ENCODE measurements at regions not wholly inside any gene's neighbourhood (a gene's known extent, or its start where the extent isn't known, plus 50 kb on each side); places are given as distances from the start of the nearest gene placed in this dataset.

DNA sequence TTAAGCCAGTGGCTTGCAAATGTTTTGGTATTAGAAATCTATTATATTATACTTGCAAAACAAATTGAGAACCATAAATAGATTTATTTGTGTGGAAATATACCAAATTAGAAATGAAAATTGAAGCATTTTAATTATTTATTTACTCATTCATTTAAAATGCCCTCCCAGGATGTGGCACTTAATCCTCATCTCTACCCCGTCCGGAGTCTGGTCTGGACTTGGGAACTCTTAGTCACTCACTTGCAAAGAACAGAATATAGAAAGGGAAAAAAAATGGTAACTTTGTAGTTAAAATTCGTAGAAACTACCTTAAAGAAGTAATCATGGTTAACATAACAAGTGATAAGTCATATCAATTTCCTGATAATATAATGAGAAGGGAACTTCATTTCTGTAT, 775.9 kb upstream of the INTU start:
- Histone ChIP-seq H3K27ac (no peak overlapping the region), H3K4me3 (no peak overlapping the region), H3K9me3 (peaks cover 0 to 22% (median 5%) of the 10 kb centered on the region in 8 donors), H3K36me3 (no peaks in the 10 kb centered on the region), H3K27me3 (replicated peaks in 1 of 7) (no peaks in the 10 kb centered on the region), H3K4me1 (no peaks in the 10 kb centered on the region)
- TF ChIP-seq POLR2AphosphoS5 (IDR thresholded peaks at IDR 0.05) (no peak), POLR2A (IDR thresholded peaks at IDR 0.05) (no peak)
- TF ChIP-seq, protein P1, sequence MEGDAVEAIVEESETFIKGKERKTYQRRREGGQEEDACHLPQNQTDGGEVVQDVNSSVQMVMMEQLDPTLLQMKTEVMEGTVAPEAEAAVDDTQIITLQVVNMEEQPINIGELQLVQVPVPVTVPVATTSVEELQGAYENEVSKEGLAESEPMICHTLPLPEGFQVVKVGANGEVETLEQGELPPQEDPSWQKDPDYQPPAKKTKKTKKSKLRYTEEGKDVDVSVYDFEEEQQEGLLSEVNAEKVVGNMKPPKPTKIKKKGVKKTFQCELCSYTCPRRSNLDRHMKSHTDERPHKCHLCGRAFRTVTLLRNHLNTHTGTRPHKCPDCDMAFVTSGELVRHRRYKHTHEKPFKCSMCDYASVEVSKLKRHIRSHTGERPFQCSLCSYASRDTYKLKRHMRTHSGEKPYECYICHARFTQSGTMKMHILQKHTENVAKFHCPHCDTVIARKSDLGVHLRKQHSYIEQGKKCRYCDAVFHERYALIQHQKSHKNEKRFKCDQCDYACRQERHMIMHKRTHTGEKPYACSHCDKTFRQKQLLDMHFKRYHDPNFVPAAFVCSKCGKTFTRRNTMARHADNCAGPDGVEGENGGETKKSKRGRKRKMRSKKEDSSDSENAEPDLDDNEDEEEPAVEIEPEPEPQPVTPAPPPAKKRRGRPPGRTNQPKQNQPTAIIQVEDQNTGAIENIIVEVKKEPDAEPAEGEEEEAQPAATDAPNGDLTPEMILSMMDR (IDR thresholded peaks at IDR 0.05 in 8 of 11, conservative IDR thresholded peaks at IDR 0.05 in 3 of 11): no peak
- 63 to 81% (median 75%) methylated on average over 3 of the region's 3 CpGs for WGBS, 5 donors
- intact Hi-C loops (cut with DNase I; ENCODE audit: low total_unique reads): no loop called here
- no peak for DNase-seq

DNA sequence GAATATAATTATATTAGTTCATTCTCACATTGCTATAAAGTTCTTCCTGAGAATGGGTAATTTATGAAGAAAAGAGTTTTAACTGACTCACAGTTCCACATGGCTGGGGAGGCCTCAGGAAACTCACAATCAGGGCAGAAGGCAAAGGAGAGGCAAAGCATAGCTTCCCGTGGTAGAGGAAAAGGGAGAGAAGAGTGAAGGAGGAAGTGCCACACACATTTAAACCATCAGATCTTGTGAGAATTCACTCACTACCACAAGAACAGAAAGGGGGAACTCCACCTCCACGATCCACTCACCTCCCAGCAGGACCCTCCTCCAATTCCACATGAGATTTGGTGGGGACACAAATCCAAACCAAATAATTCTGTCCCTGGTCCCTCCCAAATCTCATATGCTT, 773.4 kb upstream of the INTU start:
- intact Hi-C loops (cut with DNase I; ENCODE audit: low total_unique reads): no loop called here
- no peak overlapping the region for H3K4me3 ChIP-seq
- H3K9me3 ChIP-seq: peaks cover 0 to 22% (median 5%) of the 10 kb centered on the region in 8 donors
- no peaks in the 10 kb centered on the region for H3K4me1 ChIP-seq
- no peaks in the 10 kb centered on the region for H3K36me3 ChIP-seq
- DNase-seq: no peak
- TF ChIP-seq, protein P1 (IDR thresholded peaks at IDR 0.05 in 8 of 11, conservative IDR thresholded peaks at IDR 0.05 in 3 of 11): no peak
- no peak for TF ChIP-seq POLR2AphosphoS5 (IDR thresholded peaks at IDR 0.05)
- no peak for TF ChIP-seq POLR2A (IDR thresholded peaks at IDR 0.05)
- WGBS, 5 donors: 29 to 55% (median 42%) methylated on average over 2 of the region's 2 CpGs
- no peak overlapping the region for H3K27ac ChIP-seq
- H3K27me3 ChIP-seq (replicated peaks in 1 of 7): no peaks in the 10 kb centered on the region

DNA sequence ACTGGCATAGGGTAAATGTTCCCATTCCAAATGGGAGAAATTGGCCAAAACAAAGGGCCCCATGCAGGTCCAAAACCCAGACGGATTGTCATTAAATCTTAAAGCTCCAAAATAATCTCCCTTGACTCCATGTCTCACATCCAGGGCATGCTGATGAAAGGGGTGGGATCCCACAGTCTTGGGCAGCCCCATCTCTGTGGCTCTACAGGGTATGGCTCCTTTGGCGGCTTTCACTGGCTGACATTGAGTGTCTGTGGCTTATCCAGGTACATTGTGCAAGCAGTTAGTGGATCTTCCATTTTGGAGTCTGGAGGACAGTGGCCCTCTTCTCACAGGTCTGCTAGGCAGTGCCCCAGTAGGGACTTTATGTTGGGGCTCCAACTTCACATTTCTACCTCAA, 772.9 kb upstream of the INTU start:
- no peak for DNase-seq
- H3K36me3 ChIP-seq: no peaks in the 10 kb centered on the region
- WGBS, 5 donors: 85 to 95% (median 88%) methylated on average over 2 of the region's 2 CpGs
- H3K4me1 ChIP-seq: no peaks in the 10 kb centered on the region
- intact Hi-C loops (cut with DNase I; ENCODE audit: low total_unique reads): no loop called here
- TF ChIP-seq, protein P1 (IDR thresholded peaks at IDR 0.05 in 8 of 11, conservative IDR thresholded peaks at IDR 0.05 in 3 of 11): no peak
- no peak for TF ChIP-seq POLR2A (IDR thresholded peaks at IDR 0.05)
- TF ChIP-seq POLR2AphosphoS5 (IDR thresholded peaks at IDR 0.05): no peak
- H3K27ac ChIP-seq: no peak overlapping the region
- H3K27me3 ChIP-seq (replicated peaks in 1 of 7): no peaks in the 10 kb centered on the region
- H3K4me3 ChIP-seq: no peak overlapping the region
- peaks cover 0 to 22% (median 5%) of the 10 kb centered on the region in 8 donors for H3K9me3 ChIP-seq

DNA sequence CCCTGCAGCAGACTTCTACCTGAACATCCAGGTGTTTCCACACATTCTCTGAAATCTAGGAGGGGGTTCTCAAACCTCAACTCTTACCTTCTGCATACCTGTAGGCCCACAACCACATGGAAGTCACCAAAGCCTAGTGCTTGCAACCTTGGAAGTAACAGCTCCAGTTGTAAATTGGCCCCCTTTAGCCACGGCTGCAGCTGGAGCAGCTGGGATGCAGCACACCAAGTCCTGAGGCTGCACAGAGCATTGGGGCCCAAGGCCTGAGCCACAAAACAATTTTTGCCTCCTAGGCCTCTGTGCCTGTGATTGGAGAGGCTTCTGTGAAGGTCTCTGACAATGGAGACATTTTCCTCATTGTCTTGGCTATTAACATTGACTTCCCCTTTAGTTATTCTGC, 772.4 kb upstream of the INTU start:
- H3K4me3 ChIP-seq: no peak overlapping the region
- no peak for TF ChIP-seq POLR2A (IDR thresholded peaks at IDR 0.05)
- no peak for TF ChIP-seq POLR2AphosphoS5 (IDR thresholded peaks at IDR 0.05)
- TF ChIP-seq, protein P1 (IDR thresholded peaks at IDR 0.05 in 8 of 11, conservative IDR thresholded peaks at IDR 0.05 in 3 of 11): no peak
- no peak overlapping the region for H3K27ac ChIP-seq
- 82 to 100% (median 88%) methylated on average over 1 of the region's 1 CpG for WGBS, 5 donors
- DNase-seq: no peak
- no peaks in the 10 kb centered on the region for H3K36me3 ChIP-seq
- H3K9me3 ChIP-seq: peaks cover 0 to 22% (median 5%) of the 10 kb centered on the region in 8 donors
- no peaks in the 10 kb centered on the region for H3K27me3 ChIP-seq (replicated peaks in 1 of 7)
- no peaks in the 10 kb centered on the region for H3K4me1 ChIP-seq
- intact Hi-C loops (cut with DNase I; ENCODE audit: low total_unique reads): no loop called here

Measured in spleen (tissue), 11 donors.